ENCODE measurements at regions not wholly inside any gene's neighbourhood (a gene's known extent, or its start where the extent isn't known, plus 50 kb on each side); places are given as distances from the start of the nearest gene placed in this dataset.

- TF ChIP-seq CTCF (IDR thresholded peaks at IDR 0.05), result no peak
- TF ChIP-seq POLR2A (IDR thresholded peaks at IDR 0.05), result no peak
Observed at GRCh38 chr12:107998863-107999262, 130.2 kb upstream of the WSCD2 start.

Measured in upper lobe of left lung (tissue), 4 donors.